GOT3 (cell line): ENCODE measurements at regions not wholly inside any gene's neighbourhood (a gene's known extent, or its start where the extent isn't known, plus 50 kb on each side); places are given as distances from the start of the nearest gene placed in this dataset.

Experiments
- DNase-seq: peaks from one replicate; lab custom pipeline; 2025; ENCODE audit warnings: mixed read lengths; lab: John Stamatoyannopoulos, UW

DNA sequence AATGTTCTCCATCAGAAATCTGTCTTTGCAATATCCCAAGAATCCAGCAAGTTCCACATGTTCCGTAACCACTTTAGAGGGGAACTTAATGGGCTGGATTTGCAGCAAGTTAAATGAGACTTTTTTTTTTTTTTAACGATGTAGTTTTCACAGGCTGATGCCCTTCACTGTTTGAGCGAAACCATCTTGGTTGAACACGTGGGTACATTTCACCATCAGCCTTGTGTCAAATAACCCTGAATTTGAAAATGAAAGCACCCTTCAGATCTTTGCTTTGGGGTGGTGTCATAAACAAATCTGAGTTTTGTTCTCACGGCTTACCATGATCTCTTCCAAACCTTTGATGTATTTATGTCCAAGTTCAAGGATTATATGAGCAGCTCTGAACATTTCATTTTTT lies 73.7 kb upstream of the EXOC2 start:
- DNase-seq = no peak

- DNase-seq = no peak
These were observed 69.1 kb upstream of the EXOC2 start for GRCh38 chr6:761997-762396.

- no peak for DNase-seq
These were observed 68.3 kb upstream of the EXOC2 start for GRCh38 chr6:760982-761955.

DNA sequence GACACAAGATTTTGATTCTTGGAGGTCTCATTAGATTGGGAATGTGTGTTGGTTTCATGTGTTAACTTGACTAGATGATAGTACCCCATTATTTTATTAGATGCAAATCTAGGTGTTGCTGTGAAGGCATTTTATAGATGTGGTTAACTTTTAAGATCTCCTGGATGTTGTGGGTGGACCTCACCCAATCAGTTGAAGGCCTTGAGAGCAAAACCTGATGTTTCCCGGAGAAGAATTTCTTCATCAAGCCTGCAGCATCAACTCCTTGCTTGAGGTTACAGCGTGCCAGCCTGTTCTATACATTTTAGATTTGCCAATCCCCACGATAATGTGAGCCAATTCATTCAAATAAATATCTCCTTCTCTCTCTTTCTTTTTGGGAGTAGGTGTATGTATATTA lies 66.8 kb upstream of the EXOC2 start:
- DNase-seq = no peak

- DNase-seq = no peak
These were observed 63.3 kb upstream of the EXOC2 start for GRCh38 chr6:756224-756623.

- DNase-seq = no peak
These were observed 61.3 kb upstream of the EXOC2 start for GRCh38 chr6:754202-754601.

GRCh38 chr6:753486-753885 lies 60.5 kb upstream of the EXOC2 start:
- DNase-seq = no peak

- DNase-seq = no peak
These were observed 59.5 kb upstream of the EXOC2 start for GRCh38 chr6:752438-752837.

- DNase-seq = no peak
These were observed 58.8 kb upstream of the EXOC2 start for GRCh38 chr6:751765-752164.

DNA sequence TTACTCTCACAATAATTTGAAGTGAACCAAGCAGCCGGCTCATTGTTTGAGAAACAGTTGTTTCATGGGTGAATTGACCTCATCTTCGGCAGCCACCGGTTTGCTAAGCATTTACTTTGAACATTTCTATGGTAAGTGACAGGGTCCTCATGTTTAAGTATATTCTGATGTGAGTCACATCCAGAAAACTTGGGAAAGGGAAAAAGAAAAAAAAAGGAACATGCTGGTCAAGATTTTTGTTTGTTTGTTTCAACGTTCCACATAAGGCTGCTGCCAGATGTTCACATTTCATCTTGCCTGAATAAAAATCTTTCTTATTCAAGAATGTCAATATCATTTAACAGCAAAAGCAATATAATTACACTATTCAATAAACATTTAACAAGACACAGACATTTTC lies 55.0 kb upstream of the EXOC2 start:
- no peak for DNase-seq

- no peak for DNase-seq
These were observed 54.1 kb upstream of the EXOC2 start for GRCh38 chr6:747028-747427.

GRCh38 chr6:744666-745353 lies 51.9 kb upstream of the EXOC2 start:
- no peak for DNase-seq

- DNase-seq = no peak
These were observed 50.6 kb upstream of the EXOC2 start for GRCh38 chr6:743320-744096.
